Adrenal gland (tissue), 5 donors: ENCODE measurements at regions not wholly inside any gene's neighbourhood (a gene's known extent, or its start where the extent isn't known, plus 50 kb on each side); places are given as distances from the start of the nearest gene placed in this dataset.

Source experiments
- POLR2A ChIP-seq, 2 donors: fragments of 450-650 bp; IDR thresholded peaks; one replicate each; pipeline ENCODE4 v1.6.1; 2017; ENCODE audit warnings: antibody characterized with exemption in 2 of 2, mild to moderate bottlenecking in 2 of 2, moderate library complexity in 1 of 2
- TF ChIP-seq, protein P1 (sequence below), 6 experiments: fragments of 450-650 bp in 4 of 6; fragments of 200-600 bp in 2 of 6; sonication (generic) in 1 of 6; IDR thresholded peaks; 1 replicate in 5 of 6; 2 replicates in 1 of 6; pipeline versions ENCODE4 v1.5.1 to v1.8.0; 2016 to 2021; ENCODE audit warnings: antibody characterized with exemption in 6 of 6, mild to moderate bottlenecking in 2 of 6, moderate library complexity in 1 of 6
- donor health status: DM: no; HTN: no; CAD: no.

DNA sequence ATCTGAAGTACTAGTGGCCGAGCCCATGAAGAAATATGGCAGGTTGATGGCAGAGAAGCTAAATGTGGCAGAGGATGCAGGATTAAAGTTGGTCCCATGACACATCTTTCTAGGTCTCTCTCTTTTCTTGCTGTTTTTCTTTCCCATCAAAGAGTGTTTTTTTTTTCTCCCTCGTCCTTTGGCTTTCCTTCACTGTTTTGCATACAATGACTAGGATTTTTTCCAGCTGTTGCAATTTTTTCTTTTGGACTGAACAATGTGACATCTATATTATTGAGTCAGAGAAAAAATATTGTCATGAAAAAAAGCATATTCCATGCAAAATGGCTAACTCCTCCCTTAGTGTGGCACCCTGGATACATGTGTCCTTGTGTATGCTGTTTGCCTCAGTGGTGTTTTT, 939.5 kb upstream of the FANCL start:
- TF ChIP-seq, protein P1, sequence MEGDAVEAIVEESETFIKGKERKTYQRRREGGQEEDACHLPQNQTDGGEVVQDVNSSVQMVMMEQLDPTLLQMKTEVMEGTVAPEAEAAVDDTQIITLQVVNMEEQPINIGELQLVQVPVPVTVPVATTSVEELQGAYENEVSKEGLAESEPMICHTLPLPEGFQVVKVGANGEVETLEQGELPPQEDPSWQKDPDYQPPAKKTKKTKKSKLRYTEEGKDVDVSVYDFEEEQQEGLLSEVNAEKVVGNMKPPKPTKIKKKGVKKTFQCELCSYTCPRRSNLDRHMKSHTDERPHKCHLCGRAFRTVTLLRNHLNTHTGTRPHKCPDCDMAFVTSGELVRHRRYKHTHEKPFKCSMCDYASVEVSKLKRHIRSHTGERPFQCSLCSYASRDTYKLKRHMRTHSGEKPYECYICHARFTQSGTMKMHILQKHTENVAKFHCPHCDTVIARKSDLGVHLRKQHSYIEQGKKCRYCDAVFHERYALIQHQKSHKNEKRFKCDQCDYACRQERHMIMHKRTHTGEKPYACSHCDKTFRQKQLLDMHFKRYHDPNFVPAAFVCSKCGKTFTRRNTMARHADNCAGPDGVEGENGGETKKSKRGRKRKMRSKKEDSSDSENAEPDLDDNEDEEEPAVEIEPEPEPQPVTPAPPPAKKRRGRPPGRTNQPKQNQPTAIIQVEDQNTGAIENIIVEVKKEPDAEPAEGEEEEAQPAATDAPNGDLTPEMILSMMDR (IDR thresholded peaks at IDR 0.05), result no peak
- no peak for TF ChIP-seq POLR2A (IDR thresholded peaks at IDR 0.05)
